H1 (cell line): ENCODE measurements at regions not wholly inside any gene's neighbourhood (a gene's known extent, or its start where the extent isn't known, plus 50 kb on each side); places are given as distances from the start of the nearest gene placed in this dataset.

Experiments used
- CTCF ChIA-PET: fragments of 300-600 bp; sonication (Branson Sonifier 250); formaldehyde crosslinking; loops from one replicate; lab custom pipeline; 2021; ENCODE audit not compliant: partially characterized antibody; lab: Charles Lee
- POLR2A ChIA-PET: fragments of 300-600 bp; sonication (Branson Sonifier 250); formaldehyde crosslinking; loops from one replicate; lab custom pipeline; 2021; ENCODE audit warnings: inconsistent platforms; ENCODE audit not compliant: partially characterized antibody; lab: Charles Lee
- DNase-seq, 2 experiments: peaks; one replicate each; pipeline versions ENCODE4 v3.0.0 to v3.0.0-alpha.2; 2010 to 2022; ENCODE audit warnings: low spot score in 2 of 2, low read depth in 1 of 2, mixed read lengths in 1 of 2
- FAIRE-seq: peaks from 2 replicates; lab custom pipeline; 2011; peaks lifted over from hg19 to GRCh38; lab: Jason Lieb, UNC
- H2AFZ ChIP-seq: 2 replicates; pipeline ENCODE4 v1.8.1; 2012; ENCODE audit warnings: low read length, inconsistent platforms
- H2AK5ac ChIP-seq: 2 replicates; pipeline ENCODE4 v1.6.1; 2013; ENCODE audit warnings: low read depth, low read length
- H2BK120ac ChIP-seq: replicated peaks from 2 replicates; pipeline ENCODE3; 2013; ENCODE audit warnings: low read depth, low read length, inconsistent platforms
- H2BK12ac ChIP-seq: 2 replicates; pipeline ENCODE4 v1.6.1; 2013; ENCODE audit warnings: low read depth, low read length
- H2BK15ac ChIP-seq: 2 replicates; pipeline ENCODE4 v1.6.1; 2013; ENCODE audit warnings: low read length
- H2BK20ac ChIP-seq: 2 replicates; pipeline ENCODE4 v1.6.1; 2013; ENCODE audit warnings: low read length
- H2BK5ac ChIP-seq: 2 replicates; pipeline ENCODE4 v1.6.1; 2013; ENCODE audit warnings: low read depth, low read length
- H3K14ac ChIP-seq: 2 replicates; pipeline ENCODE4 v1.6.1; 2013; ENCODE audit warnings: inconsistent platforms; ENCODE audit not compliant: insufficient read length
- H3K18ac ChIP-seq: 2 replicates; pipeline ENCODE4 v1.6.1; 2013; ENCODE audit warnings: low read length; ENCODE audit errors: extremely low read depth
- H3K23ac ChIP-seq: 2 replicates; pipeline ENCODE4 v1.6.1; 2013; ENCODE audit warnings: inconsistent platforms; ENCODE audit not compliant: insufficient read length
- H3K23me2 ChIP-seq: 2 replicates; pipeline ENCODE4 v1.6.1; 2013; ENCODE audit warnings: low read depth, low read length
- H3K27ac ChIP-seq: 2 replicates; pipeline ENCODE4 v1.6.1; 2011; ENCODE audit warnings: low read depth, low read length, inconsistent platforms
- H3K27me3 ChIP-seq, 4 experiments: replicated peaks in 1 of 4; 1 replicate in 1 of 4; 2 replicates in 3 of 4; pipeline versions ENCODE4 v1.6.1 to v1.8.1; 2011 to 2013; ENCODE audit warnings: low read length in 3 of 4, mild to moderate bottlenecking in 3 of 4, inconsistent platforms in 2 of 4, mixed read lengths in 2 of 4, moderate library complexity in 1 of 4; ENCODE audit not compliant: control insufficient read depth in 3 of 4, insufficient read depth in 3 of 4; ENCODE audit errors: extremely low read depth in 1 of 4
- H3K36me3 ChIP-seq, 4 experiments: 2 replicates each; pipeline versions ENCODE4 v1.6.1 to v1.8.1; 2011 to 2013; ENCODE audit warnings: mild to moderate bottlenecking in 4 of 4, low read length in 3 of 4, moderate library complexity in 2 of 4, control low read depth in 1 of 4, inconsistent platforms in 1 of 4; ENCODE audit not compliant: insufficient read depth in 4 of 4, control insufficient read depth in 2 of 4
- H3K4ac ChIP-seq: replicated peaks from 2 replicates; pipeline ENCODE3; 2013; ENCODE audit warnings: low read length, low read depth, mixed read lengths, inconsistent platforms; ENCODE audit not compliant: insufficient read length
- H3K4me1 ChIP-seq, 4 experiments: replicated peaks in 1 of 4; 1 replicate in 1 of 4; 2 replicates in 3 of 4; pipeline versions ENCODE4 v1.6.1 to v1.8.1; 2011 to 2013; ENCODE audit warnings: low read length in 3 of 4, inconsistent platforms in 2 of 4, mixed read lengths in 1 of 4; ENCODE audit not compliant: insufficient read depth in 4 of 4, control insufficient read depth in 3 of 4
- H3K4me2 ChIP-seq, 2 experiments: 2 replicates each; pipeline versions ENCODE4 v1.6.1 to v1.8.1; 2011 to 2013; ENCODE audit warnings: low read depth in 2 of 2, low read length in 2 of 2, control low read depth in 1 of 2, inconsistent platforms in 1 of 2, mild to moderate bottlenecking in 1 of 2; ENCODE audit not compliant: insufficient read depth in 1 of 2
- H3K4me3 ChIP-seq, 4 experiments: fragments of 200-600, 300-600 bp in 1 of 4; sonication (generic), shearing (Covaris generic), sonication (Bioruptor Twin) in 1 of 4; 2 replicates each; pipeline versions ENCODE4 v1.5.1 to v1.8.1; 2011 to 2016; ENCODE audit warnings: low read length in 4 of 4, low read depth in 3 of 4, control low read depth in 2 of 4, inconsistent platforms in 2 of 4, mild to moderate bottlenecking in 2 of 4, mixed read lengths in 1 of 4, moderate library complexity in 1 of 4; ENCODE audit not compliant: insufficient read depth in 2 of 4; ENCODE audit errors: extremely low read depth in 1 of 4
- H3K56ac ChIP-seq: replicated peaks from 2 replicates; pipeline ENCODE3; 2013; ENCODE audit warnings: low read depth, mild to moderate bottlenecking, mixed read lengths, low read length, inconsistent platforms; ENCODE audit not compliant: insufficient read length
- H3K79me1 ChIP-seq: 2 replicates; pipeline ENCODE4 v1.6.1; 2013; ENCODE audit warnings: low read depth, low read length, control low read depth
- H3K79me2 ChIP-seq, 2 experiments: 2 replicates each; pipeline versions ENCODE4 v1.6.1 to v1.8.1; 2012 to 2013; ENCODE audit warnings: low read length in 2 of 2, mild to moderate bottlenecking in 2 of 2, inconsistent platforms in 1 of 2; ENCODE audit not compliant: insufficient read depth in 2 of 2, control insufficient read depth in 1 of 2
- H3K9ac ChIP-seq, 4 experiments: replicated peaks in 1 of 4; 1 replicate in 1 of 4; 2 replicates in 3 of 4; pipeline versions ENCODE4 v1.6.1 to v1.8.1; 2011 to 2013; ENCODE audit warnings: low read depth in 3 of 4, low read length in 3 of 4, control low read depth in 2 of 4, mild to moderate bottlenecking in 2 of 4, moderate library complexity in 2 of 4, inconsistent platforms in 1 of 4; ENCODE audit errors: extremely low read depth in 1 of 4
- H3K9me3 ChIP-seq, 2 experiments: 2 replicates each; pipeline versions ENCODE4 v1.6.1 to v1.8.1; 2012 to 2013; ENCODE audit warnings: mild to moderate bottlenecking in 2 of 2, moderate library complexity in 2 of 2, control low read depth in 1 of 2, inconsistent platforms in 1 of 2, low read depth in 1 of 2, low read length in 1 of 2, mixed read lengths in 1 of 2; ENCODE audit not compliant: insufficient read depth in 2 of 2
- H4K20me1 ChIP-seq, 2 experiments: replicated peaks in 1 of 2; 2 replicates each; pipeline versions ENCODE3 to v1.8.1; 2011 to 2013; ENCODE audit warnings: inconsistent platforms in 2 of 2, low read length in 2 of 2, mild to moderate bottlenecking in 1 of 2; ENCODE audit not compliant: insufficient read depth in 2 of 2, control insufficient read depth in 1 of 2
- H4K5ac ChIP-seq: 2 replicates; pipeline ENCODE4 v1.6.1; 2013; ENCODE audit warnings: low read length, low read depth, mixed read lengths, inconsistent platforms; ENCODE audit not compliant: insufficient read length
- H4K8ac ChIP-seq: 2 replicates; pipeline ENCODE4 v1.8.0; 2013; ENCODE audit warnings: mild to moderate bottlenecking, moderate library complexity, low read length, inconsistent platforms; ENCODE audit not compliant: insufficient read depth; ENCODE audit errors: extremely low read depth
- H4K91ac ChIP-seq: replicated peaks from 2 replicates; pipeline ENCODE3; 2013; ENCODE audit warnings: low read length, mixed read lengths, inconsistent platforms; ENCODE audit not compliant: insufficient read length
- CEBPB ChIP-seq: IDR thresholded peaks from 2 replicates; pipeline ENCODE4 v1.6.1; 2012; ENCODE audit warnings: low read depth, low read length
- CREB1 ChIP-seq: IDR thresholded peaks from 2 replicates; pipeline ENCODE4 v1.6.1; 2012; ENCODE audit warnings: inconsistent platforms
- GABPA ChIP-seq: IDR thresholded peaks from 2 replicates; pipeline ENCODE4 v1.6.1; 2011; ENCODE audit warnings: mild to moderate bottlenecking, low read length, moderate library complexity, borderline replicate concordance; ENCODE audit not compliant: insufficient read depth
- KDM1A ChIP-seq: fragments of 200-600, 300-600 bp; sonication (generic); IDR thresholded peaks from 2 replicates; pipeline ENCODE4 v1.7.1; 2016; ENCODE audit warnings: mild to moderate bottlenecking, low read length, borderline replicate concordance
- MAFK ChIP-seq: IDR thresholded peaks from 2 replicates; pipeline ENCODE4 v1.6.1; 2012; ENCODE audit warnings: low read depth, mild to moderate bottlenecking, improper control_type of control experiment, low read length
- POLR2AphosphoS5 ChIP-seq: IDR thresholded peaks from 2 replicates; pipeline ENCODE4 v1.6.1; 2011; ENCODE audit warnings: low read depth, low read length
- RAD21 ChIP-seq, 2 experiments: IDR thresholded peaks in 1 of 2; conservative IDR thresholded peaks in 1 of 2; 2 replicates each; pipeline ENCODE4 v1.6.1; 2011; ENCODE audit warnings: low read depth in 2 of 2, low read length in 2 of 2, improper control_type of control experiment in 1 of 2, inconsistent platforms in 1 of 2, mild to moderate bottlenecking in 1 of 2, moderate library complexity in 1 of 2
- RBBP5 ChIP-seq: IDR thresholded peaks from 2 replicates; pipeline ENCODE4 v1.7.1; 2012; ENCODE audit warnings: low read depth, mild to moderate bottlenecking, inconsistent platforms, low read length, moderate library complexity, borderline replicate concordance
- RXRA ChIP-seq: IDR thresholded peaks from 2 replicates; pipeline ENCODE4 v1.6.1; 2011; ENCODE audit warnings: low read depth, mild to moderate bottlenecking, low read length, moderate library complexity; ENCODE audit not compliant: insufficient read depth
- SAP30 ChIP-seq: fragments of 300-600 bp; sonication (generic); IDR thresholded peaks from 2 replicates; pipeline ENCODE4 v1.7.1; 2012; ENCODE audit warnings: low read length, moderate library complexity, mild to moderate bottlenecking, inconsistent platforms; ENCODE audit not compliant: insufficient read depth, insufficient replicate concordance
- SIX5 ChIP-seq: IDR thresholded peaks from 2 replicates; pipeline ENCODE4 v1.6.1; 2011; ENCODE audit warnings: mild to moderate bottlenecking, low read depth, low read length
- TAF7 ChIP-seq: optimal IDR thresholded peaks from 2 replicates; pipeline ENCODE3; 2011; ENCODE audit warnings: low read depth, mild to moderate bottlenecking, inconsistent platforms, low read length, moderate library complexity, borderline replicate concordance
- YY1 ChIP-seq: IDR thresholded peaks from 2 replicates; pipeline ENCODE4 v1.6.1; 2011; ENCODE audit warnings: low read depth, mild to moderate bottlenecking, low read length
- ZNF274 ChIP-seq: IDR thresholded peaks from 2 replicates; pipeline ENCODE4 v1.7.0; 2012; ENCODE audit warnings: low read length, borderline replicate concordance; ENCODE audit errors: extremely low read depth
- WGBS, 2 experiments: shearing (Covaris generic) in 1 of 2; methylation state at CpG; one replicate each; pipeline versions ENCODE4 v1.1.6 to v1.1.7; 2013 to 2015; ENCODE audit warnings: low lambda C conversion rate in 2 of 2, mixed read lengths in 2 of 2, inconsistent platforms in 1 of 2, low coverage in 1 of 2, missing lambda C conversion rate in 1 of 2; ENCODE audit not compliant: insufficient replicate concordance in 2 of 2, insufficient coverage in 1 of 2, insufficient read length in 1 of 2; ENCODE audit errors: extremely low coverage in 1 of 2, missing lambda C conversion rate in 1 of 2; 5-methylcytosine and 5-hydroxymethylcytosine counted together

DNA sequence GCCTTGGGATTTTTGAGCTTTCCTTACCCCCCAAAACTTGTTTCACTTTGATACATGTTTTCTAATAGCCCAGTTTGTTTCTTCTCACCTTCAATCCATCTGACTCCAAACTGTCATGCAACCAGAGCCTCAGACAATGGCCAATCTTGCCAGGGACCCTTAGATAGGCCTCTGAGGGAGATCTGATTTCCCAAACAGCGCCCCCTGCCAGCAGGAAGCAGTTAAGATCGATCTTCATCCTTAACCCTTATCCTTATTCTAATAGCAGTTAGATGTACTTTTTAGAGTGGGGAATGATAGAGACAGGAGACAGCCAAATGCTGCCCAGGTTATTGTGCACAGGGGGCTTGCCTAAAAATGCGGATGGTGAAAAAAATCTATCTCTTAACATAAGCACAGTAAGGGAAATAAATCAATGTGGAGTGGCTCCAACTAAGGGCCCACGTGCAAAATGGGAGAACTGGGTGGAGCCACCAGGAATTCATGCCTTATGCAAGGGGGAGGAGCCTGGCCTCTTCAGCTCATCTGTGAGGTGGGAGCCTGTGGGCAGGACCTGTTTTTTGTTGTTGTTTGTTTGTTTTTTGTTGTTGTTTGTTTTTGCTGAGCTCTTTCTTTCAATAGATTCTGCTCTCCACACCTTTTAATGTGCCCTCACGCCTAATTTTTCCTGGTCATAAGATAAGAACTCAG, 833.6 kb upstream of the AGA start:
- no peak overlapping the region for H2BK5ac ChIP-seq
- H2BK15ac ChIP-seq, result no peak overlapping the region
- 71% methylated on average over 5 of the region's 5 CpGs; no CpG with 5 or more reads in 1 of the 2 experiments for WGBS, 2 experiments
- DNase-seq (peak in 1 of 2 experiments; percentile 68), FAIRE-seq (peak; percentile 69)
- no peak overlapping the region for H3K18ac ChIP-seq
- no peak overlapping the region for H2BK120ac ChIP-seq
- H4K91ac ChIP-seq, result no peak overlapping the region
- no peaks in the 10 kb centered on the region for H3K79me2 ChIP-seq
- no peak overlapping the region for H3K4me3 ChIP-seq
- no peaks in the 10 kb centered on the region for H3K27me3 ChIP-seq
- no peaks in the 10 kb centered on the region for H3K36me3 ChIP-seq
- no peak overlapping the region for H4K8ac ChIP-seq
- H3K4me2 ChIP-seq, result no peak overlapping the region
- no peak overlapping the region for H3K23ac ChIP-seq
- no peaks in the 10 kb centered on the region for H3K79me1 ChIP-seq
- H2AFZ ChIP-seq, result no peak overlapping the region
- no peak overlapping the region for H3K27ac ChIP-seq
- H4K20me1 ChIP-seq, result no peaks in the 10 kb centered on the region
- no peak overlapping the region for H2AK5ac ChIP-seq
- H4K5ac ChIP-seq, result no peak overlapping the region
- ChIA-PET CTCF (interaction anchor here (0.6 to 1.7 kb wide), 14 partner anchors 11 to 706 kb away, joined by 3 to 6 read pairs (median 3); no protein-coding TSS in a partner anchor), POLR2A (no interaction called here)
- H3K4me1 ChIP-seq, result no peaks in the 10 kb centered on the region
- H3K14ac ChIP-seq, result no peak overlapping the region
- H3K9ac ChIP-seq, result no peak overlapping the region
- H2BK20ac ChIP-seq, result no peak overlapping the region
- no peaks in the 10 kb centered on the region for H3K23me2 ChIP-seq
- H3K56ac ChIP-seq, result no peak overlapping the region
- H3K4ac ChIP-seq, result no peak overlapping the region
- no peak overlapping the region for H2BK12ac ChIP-seq
- no peaks in the 10 kb centered on the region for H3K9me3 ChIP-seq
- TF ChIP-seq KDM1A (no peak), TAF7 (no peak), POLR2AphosphoS5 (no peak), RXRA (no peak), SIX5 (no peak), RBBP5 (no peak), CEBPB (no peak), GABPA (no peak), MAFK (no peak), RAD21 (IDR thresholded peaks at IDR 0.05 in 1 of 2, conservative IDR thresholded peaks at IDR 0.05 in 1 of 2; ENCODE audit: low read depth in 2 of 2, low read length in 2 of 2) (peak; percentile 47 to 58), YY1 (no peak), CREB1 (no peak), SAP30 (no peak), ZNF274 (no peak)
